BJ (cell line): ENCODE measurements at regions not wholly inside any gene's neighbourhood (a gene's known extent, or its start where the extent isn't known, plus 50 kb on each side); places are given as distances from the start of the nearest gene placed in this dataset.

ENCODE experiments used
- CTCF ChIA-PET: fragments of 350-600 bp; formaldehyde crosslinking; extraction: SDS; loops from one replicate; lab custom pipeline; 2021; ENCODE audit warnings: antibody characterized with exemption, inconsistent platforms; lab: Yijun Ruan, JAX
- POLR2A ChIA-PET: fragments of 300-600 bp; sonication (Branson Sonifier 250); formaldehyde crosslinking; extraction: SDS; loops from one replicate; lab custom pipeline; 2021; ENCODE audit warnings: antibody characterized with exemption; lab: Charles Lee
- DNase-seq: peaks from one replicate; pipeline ENCODE4 v3.0.0-alpha.2; 2011; ENCODE audit warnings: low read depth
- H3K27me3 ChIP-seq: 2 replicates; pipeline ENCODE4 v1.6.0; 2011; ENCODE audit warnings: low read length; ENCODE audit not compliant: control insufficient read depth, insufficient read depth
- H3K36me3 ChIP-seq: 2 replicates; pipeline ENCODE4 v1.5.1; 2011; ENCODE audit warnings: low read length; ENCODE audit not compliant: control insufficient read depth, insufficient read depth
- H3K4me3 ChIP-seq: 2 replicates; pipeline ENCODE4 v1.5.1; 2011; ENCODE audit warnings: low read depth, mild to moderate bottlenecking, control low read depth, low read length
- CTCF ChIP-seq: IDR thresholded peaks from 2 replicates; pipeline ENCODE4 v1.5.1; 2011; ENCODE audit warnings: low read depth, mild to moderate bottlenecking, control low read depth, inconsistent platforms, low read length, moderate library complexity; ENCODE audit not compliant: insufficient read depth

GRCh38 chr5:171659896-171660295 lies 125.7 kb upstream of the SMIM23 start:
- TF ChIP-seq CTCF = no peak
- CTCF ChIA-PET = no interaction called here
- Histone ChIP-seq H3K36me3 (no peaks in the 10 kb centered on the region), H3K4me3 (no peak overlapping the region), H3K27me3 (peaks cover 1% of the 10 kb centered on the region; the same call in 1 of the 2 replicates)
- no peak for DNase-seq
- POLR2A ChIA-PET = no interaction called here

DNA sequence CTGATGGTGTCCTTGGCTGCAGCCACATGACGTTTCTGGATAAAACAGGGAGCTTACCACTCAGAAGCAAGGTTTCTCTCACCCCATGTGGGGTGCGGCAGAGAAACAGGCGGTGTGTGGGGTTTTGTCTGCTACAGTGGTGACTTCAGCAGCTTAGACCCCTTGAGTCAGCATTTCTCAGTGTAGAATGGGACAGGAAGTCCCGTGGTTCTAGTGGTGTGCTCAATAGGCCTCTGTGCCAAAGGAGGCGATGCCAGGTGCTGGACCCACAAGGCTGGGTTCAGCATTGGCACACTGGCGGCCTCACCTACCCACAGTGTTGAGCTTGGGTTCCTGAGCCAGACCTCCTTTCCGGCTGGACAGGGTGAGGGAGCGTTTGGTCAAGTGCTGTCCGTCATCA lies 125.2 kb upstream of the SMIM23 start:
- ChIA-PET CTCF (no interaction called here), POLR2A (no interaction called here)
- no peak for TF ChIP-seq CTCF
- no peak for DNase-seq
- Histone ChIP-seq H3K4me3 (no peak overlapping the region), H3K36me3 (no peaks in the 10 kb centered on the region), H3K27me3 (peaks cover 1% of the 10 kb centered on the region; the same call in 1 of the 2 replicates)

DNA sequence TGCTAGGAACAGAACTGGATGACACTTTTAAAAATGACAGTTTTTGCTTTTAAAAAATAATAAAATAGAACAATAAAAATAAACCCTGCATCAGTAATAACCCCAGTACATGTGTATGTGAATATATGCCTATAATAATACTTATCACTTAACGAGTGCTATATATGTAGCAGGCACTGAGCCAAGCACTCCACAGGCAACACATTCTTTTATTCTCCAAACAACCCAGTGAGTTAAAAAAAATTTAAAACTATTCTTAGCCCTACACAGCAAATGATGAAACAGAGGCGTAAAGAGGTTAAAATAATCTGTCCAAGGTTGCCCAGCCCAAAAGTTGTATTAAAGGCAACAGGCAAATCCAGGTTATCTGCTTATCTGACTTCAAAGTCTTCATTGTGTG lies 124.5 kb upstream of the SMIM23 start:
- Histone ChIP-seq H3K4me3 (no peak overlapping the region), H3K27me3 (peaks cover 1% of the 10 kb centered on the region; the same call in 1 of the 2 replicates), H3K36me3 (no peaks in the 10 kb centered on the region)
- CTCF ChIA-PET = interaction anchor here (1.2 kb wide), 1 partner anchor 22 kb away, joined by 3 read pairs; no protein-coding TSS in a partner anchor
- no peak for DNase-seq
- POLR2A ChIA-PET = no interaction called here
- TF ChIP-seq CTCF = no peak

DNA sequence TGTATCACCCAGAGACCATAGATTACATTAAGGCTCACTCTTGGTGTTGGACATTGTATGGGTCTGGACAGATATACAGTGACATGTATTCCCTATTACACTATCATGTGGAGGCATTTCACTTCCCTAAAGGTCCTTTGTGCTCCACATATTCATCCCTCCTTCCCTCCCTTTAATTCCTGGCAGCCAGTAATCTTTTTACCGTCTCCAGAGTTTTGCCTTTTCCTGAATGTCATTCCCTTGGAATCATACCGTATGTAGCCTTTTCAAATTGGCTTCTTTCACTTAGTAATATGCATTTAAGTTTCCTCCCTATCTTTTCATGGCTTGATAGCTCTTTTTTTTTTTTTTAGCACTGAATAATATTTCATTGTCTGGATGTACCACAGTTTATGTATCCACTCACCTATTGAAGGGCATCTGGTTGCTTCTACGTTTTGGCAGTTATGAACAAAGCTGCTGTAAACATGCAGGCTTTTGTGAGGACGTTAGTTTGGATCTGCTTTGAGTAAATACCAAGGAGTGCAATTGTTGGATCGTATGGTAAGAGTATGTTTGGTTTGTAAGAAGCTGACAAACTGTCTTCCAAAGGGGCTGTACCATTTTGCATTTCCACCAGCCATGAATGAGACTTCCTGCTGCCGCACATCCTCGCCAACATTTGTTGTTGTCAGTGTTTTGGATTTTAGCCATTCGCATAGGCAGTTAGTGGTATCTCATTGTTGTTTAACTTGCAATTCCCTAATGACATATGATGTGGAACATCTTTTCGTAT lies 122.1 kb upstream of the SMIM23 start:
- Histone ChIP-seq H3K36me3 (no peaks in the 10 kb centered on the region), H3K4me3 (no peak overlapping the region), H3K27me3 (no peaks in the 10 kb centered on the region)
- CTCF ChIA-PET = no interaction called here
- POLR2A ChIA-PET = no interaction called here
- DNase-seq = no peak
- TF ChIP-seq CTCF = no peak

GRCh38 chr5:171664489-171664888 lies 121.1 kb upstream of the SMIM23 start:
- POLR2A ChIA-PET = no interaction called here
- Histone ChIP-seq H3K27me3 (no peaks in the 10 kb centered on the region), H3K4me3 (no peak overlapping the region), H3K36me3 (no peaks in the 10 kb centered on the region)
- DNase-seq = no peak
- CTCF ChIA-PET = no interaction called here
- no peak for TF ChIP-seq CTCF
